ENCODE measurements at regions not wholly inside any gene's neighbourhood (a gene's known extent, or its start where the extent isn't known, plus 50 kb on each side); places are given as distances from the start of the nearest gene placed in this dataset.
A peak's percentile ranks its signal among the peaks of the same experiment; 100 is the strongest.

GRCh38 chr7:12788591-12788990, 101.2 kb downstream of the ARL4A start:
- no peaks in the 10 kb centered on the region for H3K36me3 ChIP-seq (ENCODE audit: insufficient read depth, low read length)
- H3K27me3 ChIP-seq (ENCODE audit: insufficient read depth, low read length): no peaks in the 10 kb centered on the region
- no peak overlapping the region for H2AFZ ChIP-seq (ENCODE audit: low read depth, low read length)
- H3K9me3 ChIP-seq (ENCODE audit: low read length): no peaks in the 10 kb centered on the region
- no peak overlapping the region for H3K4me3 ChIP-seq (ENCODE audit: low read length)
- H3K4me1 ChIP-seq (ENCODE audit: insufficient read depth, low read length): no peaks in the 10 kb centered on the region

- Histone ChIP-seq H3K9me3 (ENCODE audit: low read length) (no peaks in the 10 kb centered on the region), H3K4me1 (ENCODE audit: insufficient read depth, low read length) (peaks cover 2% of the 10 kb centered on the region), H3K36me3 (ENCODE audit: insufficient read depth, low read length) (no peaks in the 10 kb centered on the region), H2AFZ (ENCODE audit: low read depth, low read length) (no peak overlapping the region), H3K4me3 (ENCODE audit: low read length) (no peak overlapping the region), H3K27me3 (ENCODE audit: insufficient read depth, low read length) (no peaks in the 10 kb centered on the region)
Measured at GRCh38 chr7:12794722-12795302, 107.4 kb downstream of the ARL4A start.

GRCh38 chr7:12796397-12797127, 109.1 kb downstream of the ARL4A start:
- Histone ChIP-seq H3K4me3 (ENCODE audit: low read length) (no peak overlapping the region), H3K36me3 (ENCODE audit: insufficient read depth, low read length) (no peaks in the 10 kb centered on the region), H3K4me1 (ENCODE audit: insufficient read depth, low read length) (peaks cover 2% of the 10 kb centered on the region), H3K9me3 (ENCODE audit: low read length) (no peaks in the 10 kb centered on the region), H2AFZ (ENCODE audit: low read depth, low read length) (peak overlapping the region; percentile 53), H3K27me3 (ENCODE audit: insufficient read depth, low read length) (no peaks in the 10 kb centered on the region)

- H3K27me3 ChIP-seq (ENCODE audit: insufficient read depth, low read length): no peaks in the 10 kb centered on the region
- H3K36me3 ChIP-seq (ENCODE audit: insufficient read depth, low read length): no peaks in the 10 kb centered on the region
- H2AFZ ChIP-seq (ENCODE audit: low read depth, low read length): no peak overlapping the region
- no peak overlapping the region for H3K4me3 ChIP-seq (ENCODE audit: low read length)
- H3K9me3 ChIP-seq (ENCODE audit: low read length): no peaks in the 10 kb centered on the region
- peaks cover 5% of the 10 kb centered on the region for H3K4me1 ChIP-seq (ENCODE audit: insufficient read depth, low read length)
Measured at GRCh38 chr7:12800486-12800885, 113.1 kb downstream of the ARL4A start.

GRCh38 chr7:12801107-12801506, 113.7 kb downstream of the ARL4A start:
- H3K4me1 ChIP-seq (ENCODE audit: insufficient read depth, low read length): peaks cover 10% of the 10 kb centered on the region
- no peak overlapping the region for H2AFZ ChIP-seq (ENCODE audit: low read depth, low read length)
- H3K9me3 ChIP-seq (ENCODE audit: low read length): no peaks in the 10 kb centered on the region
- H3K36me3 ChIP-seq (ENCODE audit: insufficient read depth, low read length): no peaks in the 10 kb centered on the region
- no peak overlapping the region for H3K4me3 ChIP-seq (ENCODE audit: low read length)
- no peaks in the 10 kb centered on the region for H3K27me3 ChIP-seq (ENCODE audit: insufficient read depth, low read length)

- H2AFZ ChIP-seq (ENCODE audit: low read depth, low read length): no peak overlapping the region
- no peaks in the 10 kb centered on the region for H3K9me3 ChIP-seq (ENCODE audit: low read length)
- no peaks in the 10 kb centered on the region for H3K36me3 ChIP-seq (ENCODE audit: insufficient read depth, low read length)
- peaks cover 8% of the 10 kb centered on the region for H3K4me1 ChIP-seq (ENCODE audit: insufficient read depth, low read length)
- no peak overlapping the region for H3K4me3 ChIP-seq (ENCODE audit: low read length)
- no peaks in the 10 kb centered on the region for H3K27me3 ChIP-seq (ENCODE audit: insufficient read depth, low read length)
Measured at GRCh38 chr7:12802070-12802469, 114.6 kb downstream of the ARL4A start.

- H3K9me3 ChIP-seq (ENCODE audit: low read length): peaks cover 2% of the 10 kb centered on the region
- no peak overlapping the region for H2AFZ ChIP-seq (ENCODE audit: low read depth, low read length)
- no peak overlapping the region for H3K4me3 ChIP-seq (ENCODE audit: low read length)
- no peaks in the 10 kb centered on the region for H3K36me3 ChIP-seq (ENCODE audit: insufficient read depth, low read length)
- no peaks in the 10 kb centered on the region for H3K27me3 ChIP-seq (ENCODE audit: insufficient read depth, low read length)
- H3K4me1 ChIP-seq (ENCODE audit: insufficient read depth, low read length): peaks cover 8% of the 10 kb centered on the region
Measured at GRCh38 chr7:12803542-12803941, 116.1 kb downstream of the ARL4A start.

- H2AFZ ChIP-seq (ENCODE audit: low read depth, low read length): peak overlapping the region; percentile 79
- no peaks in the 10 kb centered on the region for H3K27me3 ChIP-seq (ENCODE audit: insufficient read depth, low read length)
- no peak overlapping the region for H3K4me3 ChIP-seq (ENCODE audit: low read length)
- H3K36me3 ChIP-seq (ENCODE audit: insufficient read depth, low read length): no peaks in the 10 kb centered on the region
- peaks cover 2% of the 10 kb centered on the region for H3K9me3 ChIP-seq (ENCODE audit: low read length)
- H3K4me1 ChIP-seq (ENCODE audit: insufficient read depth, low read length): peaks cover 19% of the 10 kb centered on the region
Measured at GRCh38 chr7:12805518-12805928, 118.1 kb downstream of the ARL4A start.

- Histone ChIP-seq H3K4me3 (ENCODE audit: low read length) (no peak overlapping the region), H3K9me3 (ENCODE audit: low read length) (peaks cover 2% of the 10 kb centered on the region), H2AFZ (ENCODE audit: low read depth, low read length) (peak overlapping the region; percentile 79)
Measured at GRCh38 chr7:12805957-12806356, 118.5 kb downstream of the ARL4A start.

GRCh38 chr7:12809476-12809875, 122.0 kb downstream of the ARL4A start:
- H3K4me3 ChIP-seq (ENCODE audit: low read length): no peak overlapping the region
- H3K9me3 ChIP-seq (ENCODE audit: low read length): peaks cover 2% of the 10 kb centered on the region
- H3K27me3 ChIP-seq (ENCODE audit: insufficient read depth, low read length): no peaks in the 10 kb centered on the region
- no peaks in the 10 kb centered on the region for H3K36me3 ChIP-seq (ENCODE audit: insufficient read depth, low read length)
- peaks cover 19% of the 10 kb centered on the region for H3K4me1 ChIP-seq (ENCODE audit: insufficient read depth, low read length)
- peak overlapping the region; percentile 11 for H2AFZ ChIP-seq (ENCODE audit: low read depth, low read length)

More at GRCh38 chr7:12805957-12806356, 118.5 kb downstream of the ARL4A start:
- no peaks in the 10 kb centered on the region for H3K36me3 ChIP-seq (ENCODE audit: insufficient read depth, low read length)
- no peaks in the 10 kb centered on the region for H3K27me3 ChIP-seq (ENCODE audit: insufficient read depth, low read length)
- peaks cover 19% of the 10 kb centered on the region for H3K4me1 ChIP-seq (ENCODE audit: insufficient read depth, low read length)

- no peak overlapping the region for H2AFZ ChIP-seq (ENCODE audit: low read depth, low read length)
- no peaks in the 10 kb centered on the region for H3K27me3 ChIP-seq (ENCODE audit: insufficient read depth, low read length)
- peaks cover 11% of the 10 kb centered on the region for H3K4me1 ChIP-seq (ENCODE audit: insufficient read depth, low read length)
- H3K4me3 ChIP-seq (ENCODE audit: low read length): no peak overlapping the region
- no peaks in the 10 kb centered on the region for H3K36me3 ChIP-seq (ENCODE audit: insufficient read depth, low read length)
- peaks cover 2% of the 10 kb centered on the region for H3K9me3 ChIP-seq (ENCODE audit: low read length)
Measured at GRCh38 chr7:12812111-12812510, 124.7 kb downstream of the ARL4A start.

GRCh38 chr7:12814107-12814506, 126.7 kb downstream of the ARL4A start:
- Histone ChIP-seq H2AFZ (ENCODE audit: low read depth, low read length) (no peak overlapping the region), H3K36me3 (ENCODE audit: insufficient read depth, low read length) (no peaks in the 10 kb centered on the region), H3K27me3 (ENCODE audit: insufficient read depth, low read length) (no peaks in the 10 kb centered on the region), H3K4me3 (ENCODE audit: low read length) (no peak overlapping the region), H3K9me3 (ENCODE audit: low read length) (no peaks in the 10 kb centered on the region), H3K4me1 (ENCODE audit: insufficient read depth, low read length) (peaks cover 10% of the 10 kb centered on the region)

GRCh38 chr7:12814828-12815227, 127.4 kb downstream of the ARL4A start:
- peaks cover 3% of the 10 kb centered on the region for H3K4me1 ChIP-seq (ENCODE audit: insufficient read depth, low read length)

More at GRCh38 chr7:12814828-12815227, 127.4 kb downstream of the ARL4A start:
- Histone ChIP-seq H2AFZ (ENCODE audit: low read depth, low read length) (no peak overlapping the region), H3K27me3 (ENCODE audit: insufficient read depth, low read length) (no peaks in the 10 kb centered on the region), H3K9me3 (ENCODE audit: low read length) (no peaks in the 10 kb centered on the region), H3K36me3 (ENCODE audit: insufficient read depth, low read length) (no peaks in the 10 kb centered on the region), H3K4me3 (ENCODE audit: low read length) (no peak overlapping the region)

Measured in neuron (in vitro differentiated cells).